ENCODE measurements at regions not wholly inside any gene's neighbourhood (a gene's known extent, or its start where the extent isn't known, plus 50 kb on each side); places are given as distances from the start of the nearest gene placed in this dataset.
"Not testable (repeated sequence)": the region's sequence is repeated elsewhere in the genome, so short reads cannot be mapped to it uniquely, and the experiment has no call there.

- CTCF ChIA-PET, result no interaction called here
- Mint-ChIP-seq H3K27me3 (ENCODE audit: unreplicated experiment) (peaks cover 47% of the 10 kb centered on the region), H3K4me1 (ENCODE audit: low read depth, unreplicated experiment) (no peaks in the 10 kb centered on the region), H3K36me3 (ENCODE audit: insufficient read depth, unreplicated experiment) (no peaks in the 10 kb centered on the region), H3K27ac (ENCODE audit: unreplicated experiment) (no peak overlapping the region), H3K9me3 (ENCODE audit: low read depth, unreplicated experiment) (peaks cover 3% of the 10 kb centered on the region), H3K4me3 (ENCODE audit: low read depth, unreplicated experiment) (no peak overlapping the region)
- intact Hi-C loops (cut with micrococcal nuclease; ENCODE audit: unreplicated experiment), result no loop called here
- DNase-seq, result no peak
- TF ChIP-seq CTCF (IDR thresholded peaks at IDR 0.05; ENCODE audit: unreplicated experiment), result no peak
- no TSS peak for BruUV-seq (replicated peaks)
These were observed 97.0 kb downstream of the TLR5 start for GRCh38 chr1:223046011-223046410.

- H3K36me3 Mint-ChIP-seq (ENCODE audit: insufficient read depth, unreplicated experiment); H3K4me3 Mint-ChIP-seq (ENCODE audit: low read depth, unreplicated experiment); H3K27ac Mint-ChIP-seq (ENCODE audit: unreplicated experiment); H3K9me3 Mint-ChIP-seq (ENCODE audit: low read depth, unreplicated experiment); H3K4me1 Mint-ChIP-seq (ENCODE audit: low read depth, unreplicated experiment); intact Hi-C loops (cut with micrococcal nuclease; ENCODE audit: unreplicated experiment); BruUV-seq (replicated peaks); DNase-seq; CTCF ChIA-PET: not testable (repeated sequence)
- H3K27me3 Mint-ChIP-seq (ENCODE audit: unreplicated experiment), result peaks cover 43% of the 10 kb centered on the region
These were observed 96.6 kb downstream of the TLR5 start for GRCh38 chr1:223046463-223046862.

GRCh38 chr1:223048026-223048425, 95.0 kb downstream of the TLR5 start:
- no peak for TF ChIP-seq CTCF (IDR thresholded peaks at IDR 0.05; ENCODE audit: unreplicated experiment)
- no TSS peak for BruUV-seq (replicated peaks)
- Mint-ChIP-seq H3K4me3 (ENCODE audit: low read depth, unreplicated experiment) (no peak overlapping the region), H3K9me3 (ENCODE audit: low read depth, unreplicated experiment) (peaks cover 3% of the 10 kb centered on the region), H3K27ac (ENCODE audit: unreplicated experiment) (no peak overlapping the region), H3K27me3 (ENCODE audit: unreplicated experiment) (peaks cover 37% of the 10 kb centered on the region), H3K36me3 (ENCODE audit: insufficient read depth, unreplicated experiment) (no peaks in the 10 kb centered on the region), H3K4me1 (ENCODE audit: low read depth, unreplicated experiment) (no peaks in the 10 kb centered on the region)
- CTCF ChIA-PET, result interaction anchor here (1.6 kb wide), 1 partner anchor 13 kb away, joined by 3 read pairs; no protein-coding TSS in a partner anchor
- no peak for DNase-seq
- intact Hi-C loops (cut with micrococcal nuclease; ENCODE audit: unreplicated experiment), result no loop called here

GRCh38 chr1:223052462-223052861, 90.6 kb downstream of the TLR5 start:
- Mint-ChIP-seq H3K36me3 (ENCODE audit: insufficient read depth, unreplicated experiment) (no peaks in the 10 kb centered on the region), H3K4me3 (ENCODE audit: low read depth, unreplicated experiment) (no peak overlapping the region), H3K9me3 (ENCODE audit: low read depth, unreplicated experiment) (no peaks in the 10 kb centered on the region), H3K27ac (ENCODE audit: unreplicated experiment) (no peak overlapping the region), H3K4me1 (ENCODE audit: low read depth, unreplicated experiment) (no peaks in the 10 kb centered on the region), H3K27me3 (ENCODE audit: unreplicated experiment) (peaks cover 15% of the 10 kb centered on the region)
- CTCF ChIA-PET, result no interaction called here
- intact Hi-C loops (cut with micrococcal nuclease; ENCODE audit: unreplicated experiment), result no loop called here
- TF ChIP-seq CTCF (IDR thresholded peaks at IDR 0.05; ENCODE audit: unreplicated experiment), result no peak
- BruUV-seq (replicated peaks), result no TSS peak
- no peak for DNase-seq

- TF ChIP-seq CTCF (IDR thresholded peaks at IDR 0.05; ENCODE audit: unreplicated experiment), result no peak
- CTCF ChIA-PET, result no interaction called here
- intact Hi-C loops (cut with micrococcal nuclease; ENCODE audit: unreplicated experiment), result no loop called here
- H3K9me3 Mint-ChIP-seq (ENCODE audit: low read depth, unreplicated experiment), result no peaks in the 10 kb centered on the region
- H3K36me3 Mint-ChIP-seq (ENCODE audit: insufficient read depth, unreplicated experiment), result no peaks in the 10 kb centered on the region
- no peak for DNase-seq
- H3K4me3 Mint-ChIP-seq (ENCODE audit: low read depth, unreplicated experiment), result no peak overlapping the region
- no TSS peak for BruUV-seq (replicated peaks)
- no peak overlapping the region for H3K27ac Mint-ChIP-seq (ENCODE audit: unreplicated experiment)
- H3K27me3 Mint-ChIP-seq (ENCODE audit: unreplicated experiment), result peaks cover 11% of the 10 kb centered on the region
- H3K4me1 Mint-ChIP-seq (ENCODE audit: low read depth, unreplicated experiment), result no peaks in the 10 kb centered on the region
These were observed 90.1 kb downstream of the TLR5 start for GRCh38 chr1:223052931-223053330.
